GM19240 (cell line): ENCODE measurements at regions not wholly inside any gene's neighbourhood (a gene's known extent, or its start where the extent isn't known, plus 50 kb on each side); places are given as distances from the start of the nearest gene placed in this dataset.
"Not testable (repeated sequence)": the region's sequence is repeated elsewhere in the genome, so short reads cannot be mapped to it uniquely, and the experiment has no call there.

Experiments
- DNase-seq: peaks from one replicate; pipeline ENCODE4 v3.0.0; 2011; ENCODE audit warnings: low spot score; ENCODE audit not compliant: insufficient read length

- not testable (repeated sequence) for DNase-seq
These were observed 1206.0 kb upstream of the CELF4 start for GRCh38 chr18:38771620-38772019.

- no peak for DNase-seq
These were observed 1202.9 kb upstream of the CELF4 start for GRCh38 chr18:38768504-38768903.

GRCh38 chr18:38759457-38759856, 1193.9 kb upstream of the CELF4 start:
- no peak for DNase-seq

- DNase-seq = no peak
These were observed 1190.8 kb upstream of the CELF4 start for GRCh38 chr18:38756436-38756835.

GRCh38 chr18:38752430-38752829, 1186.8 kb upstream of the CELF4 start:
- no peak for DNase-seq

- DNase-seq = no peak
These were observed 1186.3 kb upstream of the CELF4 start for GRCh38 chr18:38751898-38752297.

GRCh38 chr18:38751211-38751610, 1185.6 kb upstream of the CELF4 start:
- no peak for DNase-seq

GRCh38 chr18:38750751-38751150, 1185.2 kb upstream of the CELF4 start:
- no peak for DNase-seq

- DNase-seq = no peak
These were observed 1181.6 kb upstream of the CELF4 start for GRCh38 chr18:38747153-38747552.

GRCh38 chr18:38720181-38720580, 1154.6 kb upstream of the CELF4 start:
- not testable (repeated sequence) for DNase-seq

- no peak for DNase-seq
These were observed 1152.8 kb upstream of the CELF4 start for GRCh38 chr18:38718365-38718901.

GRCh38 chr18:38709122-38709521, 1143.5 kb upstream of the CELF4 start:
- DNase-seq = no peak

GRCh38 chr18:38706373-38706772, 1140.8 kb upstream of the CELF4 start:
- DNase-seq = no peak

GRCh38 chr18:38698088-38698487, 1132.5 kb upstream of the CELF4 start:
- DNase-seq = no peak

- no peak for DNase-seq
These were observed 1130.1 kb upstream of the CELF4 start for GRCh38 chr18:38695559-38696280.

GRCh38 chr18:38693104-38693503, 1127.5 kb upstream of the CELF4 start:
- DNase-seq = no peak

- DNase-seq = no peak
These were observed 1125.0 kb upstream of the CELF4 start for GRCh38 chr18:38690626-38691025.

GRCh38 chr18:38688416-38688815, 1122.8 kb upstream of the CELF4 start:
- no peak for DNase-seq

- DNase-seq = no peak
These were observed 1104.9 kb upstream of the CELF4 start for GRCh38 chr18:38670486-38670885.

GRCh38 chr18:38664929-38665328, 1099.3 kb upstream of the CELF4 start:
- DNase-seq = no peak

- no peak for DNase-seq
These were observed 1098.1 kb upstream of the CELF4 start for GRCh38 chr18:38663682-38664081.

- no peak for DNase-seq
These were observed 1097.7 kb upstream of the CELF4 start for GRCh38 chr18:38663270-38663669.

- no peak for DNase-seq
These were observed 1089.3 kb upstream of the CELF4 start for GRCh38 chr18:38654946-38655345.
